ENCODE measurements at regions not wholly inside any gene's neighbourhood (a gene's known extent, or its start where the extent isn't known, plus 50 kb on each side); places are given as distances from the start of the nearest gene placed in this dataset.

DNA sequence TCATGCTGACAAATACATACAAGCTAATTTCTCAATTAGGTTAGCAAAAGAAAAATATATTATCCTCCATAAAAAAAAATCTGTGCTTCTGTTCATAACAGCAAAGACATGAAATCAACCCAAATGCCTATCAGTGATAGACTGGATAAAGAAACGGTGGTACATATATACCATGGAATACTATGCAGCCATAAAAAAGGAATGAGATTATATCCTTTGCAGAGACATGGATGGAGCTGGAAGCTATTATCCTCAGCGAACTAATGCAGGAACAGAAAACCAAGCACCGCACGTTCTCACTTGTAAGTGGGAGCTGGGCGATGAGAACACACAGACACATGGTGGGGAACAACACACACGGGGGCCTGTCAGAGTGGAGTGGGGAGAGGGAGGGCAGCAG lies 84.0 kb upstream of the PALMD start:
- TF ChIP-seq GATA2 (IDR thresholded peaks at IDR 0.05; ENCODE audit: low read depth, low read length) = no peak
- TF ChIP-seq GATA3 (IDR thresholded peaks at IDR 0.05; ENCODE audit: low read depth, low read length) = no peak

DNA sequence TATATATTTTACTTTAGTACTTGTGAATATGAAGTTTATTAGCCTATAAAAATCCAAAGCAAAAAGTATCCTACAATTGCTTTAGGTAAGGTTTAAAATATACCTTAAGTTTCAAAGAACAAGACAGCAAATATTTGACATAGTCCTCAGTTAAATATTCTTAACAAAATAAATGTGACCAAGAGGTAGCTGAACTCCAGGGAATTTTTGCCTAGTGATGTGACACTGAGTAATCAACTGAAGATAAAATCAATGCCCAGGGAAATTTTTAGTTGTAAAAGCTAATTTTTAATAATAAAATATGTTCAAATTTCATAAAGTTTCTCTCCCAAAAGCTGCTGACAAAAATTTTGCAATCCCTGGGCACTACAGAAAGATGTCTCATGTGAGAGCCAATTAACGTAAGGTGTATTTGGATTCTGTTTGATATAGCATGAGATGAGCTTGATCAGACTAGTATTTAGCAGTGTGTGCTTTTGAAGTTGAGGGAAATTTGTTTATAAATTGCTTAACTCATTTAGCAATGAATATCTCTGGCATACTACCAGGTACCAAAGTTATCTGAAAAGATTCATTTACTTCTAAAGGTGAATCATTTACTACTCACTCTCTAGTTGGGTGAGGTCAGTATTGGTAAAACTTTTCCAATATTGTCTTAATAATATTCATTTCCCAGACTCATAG lies 80.2 kb upstream of the PALMD start:
- TF ChIP-seq GATA2 (IDR thresholded peaks at IDR 0.05; ENCODE audit: low read depth, low read length) = no peak
- no peak for TF ChIP-seq GATA3 (IDR thresholded peaks at IDR 0.05; ENCODE audit: low read depth, low read length)

DNA sequence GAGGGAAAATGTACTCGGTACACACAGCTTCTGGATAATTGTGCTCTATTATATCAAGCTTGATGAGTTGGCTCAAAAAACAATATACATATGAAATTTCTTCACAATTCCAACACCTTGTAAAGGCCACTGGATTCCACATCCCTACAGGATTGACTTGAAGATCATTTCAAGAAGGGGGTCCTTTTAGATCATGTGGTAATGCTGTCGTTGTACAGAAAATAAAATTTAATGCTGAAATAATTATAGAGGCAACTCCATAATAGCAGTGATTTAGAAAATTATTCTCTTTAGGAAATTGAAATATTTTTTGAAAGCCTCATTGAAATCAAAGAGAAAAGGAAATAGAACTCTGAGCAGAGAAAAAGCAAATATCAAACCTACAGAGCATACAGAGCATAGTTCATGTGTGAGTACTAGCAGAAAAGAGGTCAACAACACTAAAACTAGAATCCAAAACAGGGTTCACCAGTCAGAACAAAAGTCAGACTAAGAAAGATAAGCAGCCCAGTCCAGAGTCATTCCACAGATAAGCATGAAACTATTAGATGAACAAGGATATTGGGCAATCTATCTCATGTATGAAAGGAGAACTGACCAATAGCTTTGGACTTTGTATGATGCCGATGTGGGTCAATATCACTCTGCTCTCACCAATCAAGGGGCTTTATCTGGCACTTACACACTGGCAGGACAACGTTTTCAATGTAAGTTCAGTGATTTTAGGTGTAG lies 79.5 kb upstream of the PALMD start:
- TF ChIP-seq GATA3 (IDR thresholded peaks at IDR 0.05; ENCODE audit: low read depth, low read length) (no peak), GATA2 (IDR thresholded peaks at IDR 0.05; ENCODE audit: low read depth, low read length) (no peak)

DNA sequence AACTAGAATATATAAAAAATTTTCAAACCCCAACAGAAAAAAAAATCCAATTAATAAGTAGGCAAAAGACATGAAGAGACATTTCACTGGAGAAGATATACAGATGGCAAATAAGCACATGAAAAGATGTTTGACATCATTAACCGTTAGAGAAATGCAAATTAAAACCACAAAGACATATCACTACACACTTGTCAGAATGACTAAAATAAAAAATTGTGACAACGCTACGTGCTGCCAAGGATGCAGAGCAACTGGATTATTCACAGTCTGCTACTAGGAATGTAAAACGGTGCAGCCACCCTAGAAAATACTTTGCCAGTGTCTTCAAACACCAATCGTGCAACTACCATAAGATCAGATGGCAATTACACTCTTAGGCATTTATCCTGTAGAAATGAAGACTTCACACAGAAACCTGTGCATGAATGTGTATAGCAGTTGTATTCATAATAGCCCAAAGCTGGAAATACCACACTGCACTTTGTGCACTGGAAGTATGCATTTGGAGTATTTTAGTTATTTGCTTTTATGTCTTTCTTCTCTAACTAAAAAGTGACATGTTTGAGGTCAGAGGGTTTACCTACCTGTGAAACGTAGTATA lies 75.3 kb upstream of the PALMD start:
- TF ChIP-seq GATA2 (IDR thresholded peaks at IDR 0.05; ENCODE audit: low read depth, low read length) (no peak), GATA3 (IDR thresholded peaks at IDR 0.05; ENCODE audit: low read depth, low read length) (no peak)

DNA sequence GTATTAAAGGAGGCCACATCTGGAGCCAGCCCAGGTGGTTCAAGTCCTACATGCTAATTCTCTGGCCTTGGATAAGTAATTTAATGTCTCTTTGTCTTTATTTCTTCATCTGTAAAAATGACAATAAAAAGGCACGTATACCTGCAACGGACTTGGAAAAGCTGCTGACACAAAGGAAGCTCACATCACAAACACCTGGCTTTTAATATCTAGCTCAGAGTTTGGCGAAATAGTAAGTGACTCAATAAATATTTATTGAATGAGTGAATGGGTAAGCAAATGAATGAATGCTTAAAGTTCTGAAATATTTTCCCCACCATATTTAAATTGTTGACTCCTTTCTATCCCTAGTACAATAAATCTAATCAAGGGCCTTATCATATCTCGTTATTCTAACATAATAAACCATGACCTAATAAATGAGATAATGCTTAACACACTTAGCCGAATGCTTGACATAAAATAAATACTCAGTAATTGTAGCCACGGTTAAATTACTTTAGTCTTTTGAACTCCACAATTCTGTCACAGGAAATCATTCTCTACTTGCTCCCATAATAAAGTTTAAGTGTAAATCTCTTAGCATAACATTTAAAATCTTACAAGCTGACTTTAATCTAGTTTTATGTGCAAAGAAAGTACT lies 74.7 kb upstream of the PALMD start:
- no peak for TF ChIP-seq GATA3 (IDR thresholded peaks at IDR 0.05; ENCODE audit: low read depth, low read length)
- no peak for TF ChIP-seq GATA2 (IDR thresholded peaks at IDR 0.05; ENCODE audit: low read depth, low read length)

DNA sequence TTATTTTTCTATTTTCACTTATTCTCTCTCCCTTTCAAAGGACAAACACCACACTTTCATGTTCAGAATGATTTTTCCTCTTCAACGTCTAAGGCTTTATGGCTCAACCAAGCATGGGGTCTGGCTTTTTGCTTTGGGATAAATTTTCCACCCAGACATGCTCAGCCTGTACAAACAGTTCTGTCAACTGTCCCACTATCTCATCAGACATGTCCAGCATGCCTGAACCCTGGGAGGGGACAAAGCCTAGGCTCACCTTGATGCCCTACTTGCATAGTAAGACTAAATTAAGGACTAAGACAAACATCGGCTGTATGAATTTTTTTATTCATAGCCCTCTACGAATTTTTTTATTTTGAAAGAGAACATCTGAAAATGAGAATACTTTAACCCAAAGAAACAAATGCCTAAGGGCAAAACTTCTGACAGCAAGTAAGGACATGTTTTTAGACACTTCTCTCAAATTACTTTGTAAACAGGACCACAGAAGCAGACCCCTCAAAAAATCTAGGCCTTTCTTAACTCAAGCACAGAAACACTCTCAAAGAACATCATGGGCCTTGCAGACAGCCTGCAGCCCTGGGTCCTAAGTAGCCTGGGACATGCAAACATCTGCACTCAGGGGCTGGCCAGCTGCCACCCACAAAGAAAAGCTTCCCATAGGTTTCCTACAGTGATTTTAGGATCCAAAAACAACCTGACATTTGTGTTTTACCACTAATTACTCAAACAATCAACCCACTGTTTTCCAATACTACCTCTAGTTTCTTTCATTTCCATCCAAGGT lies 72.3 kb upstream of the PALMD start:
- no peak for TF ChIP-seq GATA3 (IDR thresholded peaks at IDR 0.05; ENCODE audit: low read depth, low read length)
- TF ChIP-seq GATA2 (IDR thresholded peaks at IDR 0.05; ENCODE audit: low read depth, low read length) = no peak

DNA sequence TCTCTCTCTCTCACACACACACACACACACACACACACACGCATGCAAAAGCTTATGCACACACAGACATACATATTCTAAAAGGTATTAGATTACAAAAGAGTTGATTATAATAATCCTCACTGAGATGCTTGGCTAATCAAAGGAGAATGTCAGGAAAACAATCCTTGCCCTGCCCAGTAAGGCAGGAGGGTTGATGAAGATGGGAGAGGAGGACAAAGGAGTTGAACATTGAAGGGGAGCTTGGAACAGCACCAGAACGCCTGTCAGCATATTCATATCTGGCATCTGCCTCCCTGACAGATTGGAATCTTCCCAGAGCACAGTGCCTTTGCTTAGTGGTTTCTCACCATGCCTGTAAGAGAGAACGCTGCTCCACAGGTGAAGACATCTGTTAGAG lies 68.6 kb upstream of the PALMD start:
- TF ChIP-seq GATA2 (IDR thresholded peaks at IDR 0.05; ENCODE audit: low read depth, low read length) (peak; percentile 70), GATA3 (IDR thresholded peaks at IDR 0.05; ENCODE audit: low read depth, low read length) (no peak)

DNA sequence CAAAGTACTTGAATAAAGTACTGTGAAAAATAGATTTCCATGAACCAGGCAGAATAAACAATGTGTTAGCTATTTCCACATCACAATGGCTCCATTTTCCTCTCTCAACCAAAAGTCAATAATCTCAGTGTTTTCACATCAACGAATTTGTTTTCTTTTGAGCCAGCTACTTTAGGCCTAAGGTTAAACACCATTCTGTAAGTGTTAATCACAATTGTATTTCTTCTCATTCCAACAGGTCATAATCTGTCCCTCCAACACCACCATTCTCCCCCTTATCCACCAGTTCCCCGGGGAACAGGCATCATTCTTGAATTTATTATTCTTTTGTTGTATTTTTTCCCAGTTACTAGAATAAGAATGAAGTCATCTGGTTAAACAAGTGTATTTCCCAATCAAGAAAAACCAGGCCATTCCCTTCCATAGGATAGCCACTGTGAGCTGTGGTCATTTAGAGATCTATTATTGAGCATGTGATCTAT lies 66.2 kb upstream of the PALMD start:
- TF ChIP-seq GATA2 (IDR thresholded peaks at IDR 0.05; ENCODE audit: low read depth, low read length) (no peak), GATA3 (IDR thresholded peaks at IDR 0.05; ENCODE audit: low read depth, low read length) (no peak)

DNA sequence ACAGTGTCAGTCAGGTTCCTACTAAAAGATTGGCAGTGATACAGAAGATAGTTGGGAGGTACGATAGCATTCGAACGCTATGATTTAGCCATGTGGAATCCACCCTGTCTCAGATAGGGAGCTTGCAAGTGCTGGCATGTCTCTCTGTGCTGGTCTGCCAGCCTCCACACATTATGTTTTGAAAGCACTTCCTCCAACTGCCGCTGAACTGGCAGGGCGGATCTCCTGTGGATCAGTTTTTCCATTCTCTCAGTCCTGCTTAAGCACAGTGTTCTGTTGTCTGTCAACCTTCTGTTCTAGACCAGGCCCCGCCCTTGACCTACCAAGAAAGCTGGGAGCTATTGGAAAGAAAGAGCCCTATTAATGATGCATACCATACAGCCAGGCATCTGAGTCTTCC lies 65.5 kb upstream of the PALMD start:
- no peak for TF ChIP-seq GATA2 (IDR thresholded peaks at IDR 0.05; ENCODE audit: low read depth, low read length)
- no peak for TF ChIP-seq GATA3 (IDR thresholded peaks at IDR 0.05; ENCODE audit: low read depth, low read length)

DNA sequence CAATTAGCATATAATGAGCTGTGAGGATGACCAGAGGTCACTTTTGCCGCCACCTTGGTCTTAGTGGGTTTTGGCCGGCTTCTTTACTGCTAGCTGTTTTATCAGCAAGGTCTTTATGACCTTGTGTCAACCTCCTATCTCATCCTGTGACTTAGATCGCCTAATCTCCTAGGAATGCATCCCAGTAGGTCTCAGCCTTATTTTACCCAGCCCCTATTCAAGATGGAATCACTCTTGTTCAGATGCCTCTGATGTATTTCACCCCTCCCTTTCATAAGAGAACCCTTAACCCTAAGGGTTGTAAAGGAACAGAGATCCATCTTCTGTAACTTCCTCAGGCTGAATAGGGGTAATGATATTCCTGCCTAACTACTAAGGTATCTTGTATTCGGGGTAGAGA lies 58.9 kb upstream of the PALMD start:
- TF ChIP-seq GATA3 (IDR thresholded peaks at IDR 0.05; ENCODE audit: low read depth, low read length) = no peak
- no peak for TF ChIP-seq GATA2 (IDR thresholded peaks at IDR 0.05; ENCODE audit: low read depth, low read length)

DNA sequence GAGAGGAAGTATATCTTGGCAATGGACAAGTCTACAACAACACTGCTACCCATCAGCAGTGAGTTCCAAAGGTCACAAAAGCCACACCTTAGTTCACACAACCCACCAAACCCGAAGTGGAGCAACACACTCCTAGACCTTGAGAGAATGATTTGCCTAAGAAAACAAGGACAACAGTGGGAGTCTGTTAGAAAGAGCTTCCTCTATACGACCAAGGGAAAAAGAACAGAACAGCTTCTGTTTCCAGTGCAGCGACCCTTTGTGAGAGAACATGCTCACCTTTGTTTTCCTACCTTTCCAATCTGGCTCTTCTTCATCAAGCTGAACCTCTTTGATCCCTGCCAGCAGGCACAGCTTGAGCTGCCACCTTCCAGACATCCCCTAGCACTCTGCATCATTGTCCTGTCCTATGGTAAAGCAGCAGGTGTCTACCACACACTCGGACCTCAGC lies 56.7 kb upstream of the PALMD start:
- TF ChIP-seq GATA3 (IDR thresholded peaks at IDR 0.05; ENCODE audit: low read depth, low read length) (no peak), GATA2 (IDR thresholded peaks at IDR 0.05; ENCODE audit: low read depth, low read length) (no peak)

DNA sequence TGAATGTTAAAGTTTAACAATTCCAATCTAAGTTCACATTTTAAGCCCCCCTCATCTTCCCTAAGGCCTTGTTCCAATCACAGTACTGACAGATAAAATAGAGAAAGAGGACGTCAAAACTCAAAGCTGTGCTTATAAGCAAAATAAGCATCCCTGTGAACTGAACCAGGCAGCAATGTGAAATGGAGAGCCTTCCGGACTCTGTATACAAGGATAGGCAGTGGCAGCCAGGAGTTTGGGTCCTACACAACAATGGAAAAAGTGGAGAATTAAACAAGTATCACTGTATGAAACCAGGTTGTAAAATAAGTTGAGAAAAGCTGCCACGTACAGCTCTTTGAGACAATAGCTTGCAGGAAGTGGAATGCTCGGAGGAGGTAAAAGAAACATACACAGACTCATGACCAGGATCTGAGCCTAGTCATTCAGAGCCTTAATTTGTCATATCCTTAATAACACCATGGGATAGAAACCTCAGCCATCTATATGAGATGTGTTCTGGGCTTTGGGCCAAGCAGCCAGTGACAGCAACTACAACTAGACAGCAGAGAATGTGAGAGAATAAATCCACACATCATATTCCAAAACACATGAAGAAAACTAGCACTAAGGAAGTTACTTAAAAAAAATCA lies 55.2 kb upstream of the PALMD start:
- no peak for TF ChIP-seq GATA3 (IDR thresholded peaks at IDR 0.05; ENCODE audit: low read depth, low read length)
- TF ChIP-seq GATA2 (IDR thresholded peaks at IDR 0.05; ENCODE audit: low read depth, low read length) = no peak

DNA sequence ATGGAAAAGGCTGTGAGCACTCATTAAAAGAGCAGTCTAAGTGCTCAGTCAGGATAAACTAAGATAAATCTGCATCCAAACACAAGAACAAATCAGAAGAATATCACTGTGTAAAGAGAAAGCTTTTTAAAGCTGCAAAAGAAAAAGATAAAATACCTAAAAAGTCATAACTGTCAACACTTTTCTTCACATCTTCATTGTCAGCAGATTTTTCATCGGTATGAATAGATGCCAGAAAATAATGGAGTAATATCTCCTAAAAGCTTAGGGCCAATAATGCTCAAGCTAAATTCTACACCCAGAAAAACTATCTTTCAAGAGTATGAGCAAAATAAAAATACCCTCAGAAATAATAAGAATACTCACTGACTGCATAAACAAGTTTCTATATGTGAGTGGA lies 54.0 kb upstream of the PALMD start:
- no peak for TF ChIP-seq GATA3 (IDR thresholded peaks at IDR 0.05; ENCODE audit: low read depth, low read length)
- TF ChIP-seq GATA2 (IDR thresholded peaks at IDR 0.05; ENCODE audit: low read depth, low read length) = no peak

All from SH-SY5Y (cell line).